Right lobe of liver (tissue), 4 donors: ENCODE measurements at regions not wholly inside any gene's neighbourhood (a gene's known extent, or its start where the extent isn't known, plus 50 kb on each side); places are given as distances from the start of the nearest gene placed in this dataset.
"Not testable (repeated sequence)": the region's sequence is repeated elsewhere in the genome, so short reads cannot be mapped to it uniquely, and the experiment has no call there.

Source experiments
- CTCF ChIP-seq, 4 donors: fragments of 200-600 bp in 3 of 4; fragments of 450-650 bp in 1 of 4; IDR thresholded peaks; one replicate each; pipeline versions ENCODE4 v1.5.1 to v1.8.0; 2016 to 2022; ENCODE audit warnings: antibody characterized with exemption in 4 of 4, mild to moderate bottlenecking in 2 of 4
- POLR2A ChIP-seq: fragments of 450-650 bp; IDR thresholded peaks from one replicate; pipeline ENCODE4 v1.6.1; 2017; ENCODE audit warnings: antibody characterized with exemption, mild to moderate bottlenecking
- donor health status: DM: no; HTN: no; CAD: no.
- donor health status: DM: no; HTN: no; CAD: no.
- donor health status: DM: no; HTN: yes; CAD: no.

GRCh38 chr9:41034699-41035197 lies 93.7 kb downstream of the FOXD4L6 start:
- TF ChIP-seq CTCF (IDR thresholded peaks at IDR 0.05); POLR2A: not testable (repeated sequence)
